Urinary bladder (tissue), 3 donors: ENCODE measurements at regions not wholly inside any gene's neighbourhood (a gene's known extent, or its start where the extent isn't known, plus 50 kb on each side); places are given as distances from the start of the nearest gene placed in this dataset.

ENCODE experiments used
- DNase-seq: peaks from one replicate; pipeline ENCODE4 v3.0.0-alpha.2; 2015; ENCODE audit errors: extremely low spot score
- H3K27ac ChIP-seq: one replicate; pipeline ENCODE4 v1.5.1; 2013; ENCODE audit warnings: low read depth, mild to moderate bottlenecking, moderate library complexity
- H3K36me3 ChIP-seq: one replicate; pipeline ENCODE4 v1.6.1; 2013; ENCODE audit warnings: mild to moderate bottlenecking, moderate library complexity; ENCODE audit not compliant: insufficient read depth
- H3K4me1 ChIP-seq: one replicate; pipeline ENCODE4 v1.6.1; 2013; ENCODE audit warnings: mild to moderate bottlenecking, moderate library complexity; ENCODE audit not compliant: insufficient read depth
- H3K4me3 ChIP-seq: one replicate; pipeline ENCODE4 v1.5.1; 2013; ENCODE audit warnings: low read depth, low read length
- WGBS: extraction: QIAGEN DNeasy Blood & Tissue Kit; methylation state at CpG from one replicate; pipeline ENCODE4 v1.1.7; 2013; 5-methylcytosine and 5-hydroxymethylcytosine counted together
- donor health status: healthy with polysubstance abuse.
- donor health status: healthy.

- 47% methylated on average over 5 of the region's 5 CpGs for WGBS
Observed at GRCh38 chr9:88052321-88052965, 78.1 kb upstream of the CDK20 start.

GRCh38 chr9:88051138-88051537 is 76.8 kb upstream of the CDK20 start:
- no peak overlapping the region for H3K4me3 ChIP-seq
- no peak for DNase-seq
- 94% methylated on average over 8 of the region's 8 CpGs for WGBS
- no peak overlapping the region for H3K27ac ChIP-seq
- H3K36me3 ChIP-seq = no peaks in the 10 kb centered on the region
- no peaks in the 10 kb centered on the region for H3K4me1 ChIP-seq

More at GRCh38 chr9:88052321-88052965, 78.1 kb upstream of the CDK20 start:
- DNase-seq = no peak
- no peak overlapping the region for H3K27ac ChIP-seq
- H3K36me3 ChIP-seq = no peaks in the 10 kb centered on the region
- no peaks in the 10 kb centered on the region for H3K4me1 ChIP-seq
- H3K4me3 ChIP-seq = no peak overlapping the region

GRCh38 chr9:88049677-88050307 is 75.5 kb upstream of the CDK20 start:
- Histone ChIP-seq H3K27ac (no peak overlapping the region), H3K4me3 (no peak overlapping the region), H3K36me3 (no peaks in the 10 kb centered on the region), H3K4me1 (no peaks in the 10 kb centered on the region)
- DNase-seq = no peak
- 88% methylated on average over 14 of the region's 14 CpGs for WGBS

GRCh38 chr9:88046542-88046941 is 72.2 kb upstream of the CDK20 start:
- Histone ChIP-seq H3K36me3 (no peaks in the 10 kb centered on the region), H3K27ac (no peak overlapping the region), H3K4me3 (no peak overlapping the region), H3K4me1 (no peaks in the 10 kb centered on the region)
- DNase-seq = no peak
- 87% methylated on average over 3 of the region's 3 CpGs for WGBS

GRCh38 chr9:88045686-88046085 is 71.4 kb upstream of the CDK20 start:
- H3K27ac ChIP-seq = no peak overlapping the region
- no peak for DNase-seq
- no peaks in the 10 kb centered on the region for H3K4me1 ChIP-seq
- no peaks in the 10 kb centered on the region for H3K36me3 ChIP-seq
- WGBS = 80% methylated on average over 3 of the region's 3 CpGs
- no peak overlapping the region for H3K4me3 ChIP-seq

GRCh38 chr9:88044200-88044599 is 69.9 kb upstream of the CDK20 start:
- no peak for DNase-seq
- H3K4me3 ChIP-seq = no peak overlapping the region
- 76% methylated on average over 3 of the region's 3 CpGs for WGBS
- no peaks in the 10 kb centered on the region for H3K4me1 ChIP-seq
- no peak overlapping the region for H3K27ac ChIP-seq
- H3K36me3 ChIP-seq = no peaks in the 10 kb centered on the region

GRCh38 chr9:88043647-88044046 is 69.3 kb upstream of the CDK20 start:
- H3K4me1 ChIP-seq = no peaks in the 10 kb centered on the region
- no peak for DNase-seq
- 89% methylated on average over 3 of the region's 3 CpGs for WGBS
- H3K36me3 ChIP-seq = no peaks in the 10 kb centered on the region
- H3K27ac ChIP-seq = no peak overlapping the region
- no peak overlapping the region for H3K4me3 ChIP-seq

GRCh38 chr9:88041447-88041846 is 67.1 kb upstream of the CDK20 start:
- H3K27ac ChIP-seq = no peak overlapping the region
- no peaks in the 10 kb centered on the region for H3K4me1 ChIP-seq
- no peak for DNase-seq
- H3K4me3 ChIP-seq = no peak overlapping the region
- 91% methylated on average over 1 of the region's 1 CpG for WGBS
- no peaks in the 10 kb centered on the region for H3K36me3 ChIP-seq

GRCh38 chr9:88037285-88037845 is 63.0 kb upstream of the CDK20 start:
- no peak overlapping the region for H3K4me3 ChIP-seq

GRCh38 chr9:88034964-88035363 is 60.6 kb upstream of the CDK20 start:
- DNase-seq = no peak
- H3K4me1 ChIP-seq = no peaks in the 10 kb centered on the region
- no peak overlapping the region for H3K4me3 ChIP-seq
- 96% methylated on average over 4 of the region's 4 CpGs for WGBS
- H3K27ac ChIP-seq = no peak overlapping the region
- no peaks in the 10 kb centered on the region for H3K36me3 ChIP-seq

More at GRCh38 chr9:88037285-88037845, 63.0 kb upstream of the CDK20 start:
- no peak overlapping the region for H3K27ac ChIP-seq
- no peak for DNase-seq
- no peaks in the 10 kb centered on the region for H3K36me3 ChIP-seq
- WGBS = 89% methylated on average over 3 of the region's 3 CpGs
- no peaks in the 10 kb centered on the region for H3K4me1 ChIP-seq

- no peak for DNase-seq
- Histone ChIP-seq H3K4me1 (no peaks in the 10 kb centered on the region), H3K4me3 (no peak overlapping the region), H3K36me3 (no peaks in the 10 kb centered on the region), H3K27ac (no peak overlapping the region)
- 72% methylated on average over 3 of the region's 3 CpGs for WGBS
Observed at GRCh38 chr9:88033359-88033702, 59.0 kb upstream of the CDK20 start.

- Histone ChIP-seq H3K36me3 (no peaks in the 10 kb centered on the region), H3K27ac (no peak overlapping the region), H3K4me1 (no peaks in the 10 kb centered on the region), H3K4me3 (no peak overlapping the region)
- no peak for DNase-seq
- WGBS = 91% methylated on average over 2 of the region's 2 CpGs
Observed at GRCh38 chr9:88028338-88028737, 54.0 kb upstream of the CDK20 start.

- no peak for DNase-seq
- Histone ChIP-seq H3K4me1 (no peaks in the 10 kb centered on the region), H3K27ac (no peak overlapping the region), H3K36me3 (no peaks in the 10 kb centered on the region), H3K4me3 (no peak overlapping the region)
- 82% methylated on average over 1 of the region's 1 CpG for WGBS
Observed at GRCh38 chr9:88026118-88026479, 51.8 kb upstream of the CDK20 start.

GRCh38 chr9:88025411-88026117 is 51.2 kb upstream of the CDK20 start:
- H3K4me3 ChIP-seq = no peak overlapping the region
- DNase-seq = no peak
- 87% methylated on average over 8 of the region's 8 CpGs for WGBS
- H3K4me1 ChIP-seq = no peaks in the 10 kb centered on the region
- no peaks in the 10 kb centered on the region for H3K36me3 ChIP-seq
- no peak overlapping the region for H3K27ac ChIP-seq
